ENCODE measurements at regions not wholly inside any gene's neighbourhood (a gene's known extent, or its start where the extent isn't known, plus 50 kb on each side); places are given as distances from the start of the nearest gene placed in this dataset.
"Not testable (repeated sequence)": the region's sequence is repeated elsewhere in the genome, so short reads cannot be mapped to it uniquely, and the experiment has no call there.

DNA sequence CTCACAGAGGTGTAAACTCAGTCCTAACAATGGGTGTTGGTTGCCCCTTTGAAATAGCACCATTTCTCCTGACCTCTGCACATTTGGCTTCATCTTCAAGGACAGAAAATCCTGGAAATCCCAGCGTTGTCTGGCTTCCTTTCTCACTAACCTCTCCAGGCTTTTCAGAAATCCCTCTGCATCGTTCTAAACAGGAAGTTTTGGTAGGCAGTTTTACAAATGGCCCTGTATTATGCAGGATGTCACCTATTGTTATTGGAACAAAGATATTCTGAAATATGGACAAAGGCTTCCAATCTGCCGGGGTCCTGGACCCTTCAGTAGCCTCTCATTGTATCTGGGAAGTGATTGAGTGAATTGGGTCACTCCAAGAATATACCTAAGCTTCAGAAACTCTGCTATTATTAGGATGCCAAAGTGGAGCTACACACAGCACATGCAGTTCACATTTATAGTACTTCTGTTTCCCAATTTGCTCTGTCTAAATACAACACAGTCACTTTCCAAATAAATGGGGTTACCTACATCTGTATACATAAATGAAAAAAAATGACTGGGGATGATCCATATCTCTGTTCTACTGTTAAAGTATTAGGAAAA, 134.8 kb upstream of the KLF6 start:
- WGBS (ENCODE audit: extremely low coverage, insufficient read length, low lambda C conversion rate), result no CpG with 5 or more reads among the region's 3 CpGs
- H3K4ac ChIP-seq (ENCODE audit: low read depth, low read length), result no peak overlapping the region
- no peak overlapping the region for H4K8ac ChIP-seq (replicated peaks; ENCODE audit: insufficient read length, low read depth, low read length)
- Mint-ChIP-seq H3K9me3 (peaks cover 6 to 17% of the 10 kb centered on the region in 2 experiments; a peak in 4 of 5 replicates), H3K36me3 (ENCODE audit: insufficient read depth in 1 of 3, low read depth in 3 of 3) (peaks cover 3 to 12% (median 5%) of the 10 kb centered on the region in 3 experiments; a peak in 4 of 7 replicates), H3K4me1 (peaks cover 6 to 7% of the 10 kb centered on the region in 2 experiments), H3K27me3 (ENCODE audit: low read depth) (no peaks in the 10 kb centered on the region), H3K4me3 (no peak overlapping the region), H3K27ac (no peak overlapping the region)
- H2BK5ac ChIP-seq (ENCODE audit: insufficient read length, low read length), result no peak overlapping the region
- no peak overlapping the region for H4K91ac ChIP-seq (ENCODE audit: insufficient read length, low read depth, low read length)
- H3K9me3 ChIP-seq (ENCODE audit: control insufficient read depth, low read depth, low read length), result no peaks in the 10 kb centered on the region
- TF ChIP-seq, protein P1, sequence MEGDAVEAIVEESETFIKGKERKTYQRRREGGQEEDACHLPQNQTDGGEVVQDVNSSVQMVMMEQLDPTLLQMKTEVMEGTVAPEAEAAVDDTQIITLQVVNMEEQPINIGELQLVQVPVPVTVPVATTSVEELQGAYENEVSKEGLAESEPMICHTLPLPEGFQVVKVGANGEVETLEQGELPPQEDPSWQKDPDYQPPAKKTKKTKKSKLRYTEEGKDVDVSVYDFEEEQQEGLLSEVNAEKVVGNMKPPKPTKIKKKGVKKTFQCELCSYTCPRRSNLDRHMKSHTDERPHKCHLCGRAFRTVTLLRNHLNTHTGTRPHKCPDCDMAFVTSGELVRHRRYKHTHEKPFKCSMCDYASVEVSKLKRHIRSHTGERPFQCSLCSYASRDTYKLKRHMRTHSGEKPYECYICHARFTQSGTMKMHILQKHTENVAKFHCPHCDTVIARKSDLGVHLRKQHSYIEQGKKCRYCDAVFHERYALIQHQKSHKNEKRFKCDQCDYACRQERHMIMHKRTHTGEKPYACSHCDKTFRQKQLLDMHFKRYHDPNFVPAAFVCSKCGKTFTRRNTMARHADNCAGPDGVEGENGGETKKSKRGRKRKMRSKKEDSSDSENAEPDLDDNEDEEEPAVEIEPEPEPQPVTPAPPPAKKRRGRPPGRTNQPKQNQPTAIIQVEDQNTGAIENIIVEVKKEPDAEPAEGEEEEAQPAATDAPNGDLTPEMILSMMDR (conservative IDR thresholded peaks at IDR 0.05), result no peak
- no peak overlapping the region for H3K56ac ChIP-seq (ENCODE audit: insufficient read length, low read depth, low read length)
- no peak overlapping the region for H2BK20ac ChIP-seq (ENCODE audit: low read depth, low read length, poor library complexity, severe bottlenecking)
- no peaks in the 10 kb centered on the region for H3K79me1 ChIP-seq (ENCODE audit: insufficient read depth, low read depth, low read length, poor library complexity, severe bottlenecking)
- H3K4me2 ChIP-seq (ENCODE audit: insufficient read depth, insufficient read length, low read length), result no peak overlapping the region
- H3K18ac ChIP-seq (ENCODE audit: insufficient read length, low read depth, low read length), result no peak overlapping the region
- H2AFZ ChIP-seq (ENCODE audit: low read length), result no peak overlapping the region
- no peaks in the 10 kb centered on the region for H4K20me1 ChIP-seq (ENCODE audit: control insufficient read depth, insufficient read depth, insufficient read length)
- H3K27me3 ChIP-seq (ENCODE audit: insufficient read depth, low read length), result no peaks in the 10 kb centered on the region
- H3K23me2 ChIP-seq (ENCODE audit: insufficient read length, low read depth, low read length, poor library complexity, severe bottlenecking), result no peaks in the 10 kb centered on the region
- no peak overlapping the region for H4K5ac ChIP-seq (ENCODE audit: insufficient read length, low read depth, low read length)
- DNase-seq, result no peak
- H3K79me2 ChIP-seq (ENCODE audit: insufficient read depth, low read length), result no peaks in the 10 kb centered on the region
- H2AK5ac ChIP-seq (ENCODE audit: insufficient read length, low read length), result no peak overlapping the region
- H2BK12ac ChIP-seq (ENCODE audit: insufficient read length, low read depth, low read length), result no peak overlapping the region
- H3T11ph ChIP-seq (ENCODE audit: low read length), result no peak overlapping the region
- H3K9ac ChIP-seq (ENCODE audit: extremely low read depth, insufficient read length, low read length), result no peak overlapping the region
- H3K4me1 ChIP-seq (ENCODE audit: insufficient read depth, low read length), result no peaks in the 10 kb centered on the region
- H2BK120ac ChIP-seq (ENCODE audit: low read depth, low read length, poor library complexity, severe bottlenecking), result no peak overlapping the region
- no peak overlapping the region for H3K23ac ChIP-seq (ENCODE audit: insufficient read length, low read depth, low read length)
- H3K14ac ChIP-seq (ENCODE audit: insufficient read depth, low read length), result no peak overlapping the region
- no peak overlapping the region for H3K27ac ChIP-seq (ENCODE audit: insufficient read length, low read depth, low read length)
- H2BK15ac ChIP-seq (ENCODE audit: low read depth, low read length), result no peak overlapping the region

DNA sequence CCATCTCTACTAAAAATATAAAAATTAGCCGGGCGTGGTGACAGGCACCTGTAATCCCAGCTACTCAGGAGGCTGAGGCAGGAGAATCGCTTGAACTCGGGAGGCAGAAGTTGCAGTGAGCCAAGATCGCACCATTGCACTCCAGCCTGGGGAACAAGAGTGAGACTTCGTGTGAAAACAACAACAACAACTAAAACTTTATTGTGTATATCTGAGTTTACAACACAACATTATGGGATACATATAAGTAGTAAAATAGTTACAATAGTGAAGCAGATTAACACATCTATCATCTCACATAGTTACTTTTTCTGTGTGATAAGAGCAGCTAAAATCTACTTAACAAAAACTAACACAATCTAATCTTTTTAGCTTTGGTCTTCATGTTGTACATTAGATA, 132.4 kb upstream of the KLF6 start:
- not testable (repeated sequence) for H4K20me1 ChIP-seq (ENCODE audit: control insufficient read depth, insufficient read depth, insufficient read length); H3K79me1 ChIP-seq (ENCODE audit: insufficient read depth, low read depth, low read length, poor library complexity, severe bottlenecking); H3K4me1 Mint-ChIP-seq; H4K8ac ChIP-seq (replicated peaks; ENCODE audit: insufficient read length, low read depth, low read length); H3K4me1 ChIP-seq (ENCODE audit: insufficient read depth, low read length); H3K4me3 Mint-ChIP-seq; H2BK5ac ChIP-seq (ENCODE audit: insufficient read length, low read length); H3K14ac ChIP-seq (ENCODE audit: insufficient read depth, low read length); H3K4ac ChIP-seq (ENCODE audit: low read depth, low read length); H3T11ph ChIP-seq (ENCODE audit: low read length); H3K27ac ChIP-seq (ENCODE audit: insufficient read length, low read depth, low read length); H3K9me3 ChIP-seq (ENCODE audit: control insufficient read depth, low read depth, low read length); H3K27me3 ChIP-seq (ENCODE audit: insufficient read depth, low read length); H2BK12ac ChIP-seq (ENCODE audit: insufficient read length, low read depth, low read length); H2AK5ac ChIP-seq (ENCODE audit: insufficient read length, low read length); H3K9ac ChIP-seq (ENCODE audit: extremely low read depth, insufficient read length, low read length); H3K79me2 ChIP-seq (ENCODE audit: insufficient read depth, low read length); H4K5ac ChIP-seq (ENCODE audit: insufficient read length, low read depth, low read length); H3K23ac ChIP-seq (ENCODE audit: insufficient read length, low read depth, low read length); H2BK120ac ChIP-seq (ENCODE audit: low read depth, low read length, poor library complexity, severe bottlenecking); DNase-seq; H3K27ac Mint-ChIP-seq; H3K4me2 ChIP-seq (ENCODE audit: insufficient read depth, insufficient read length, low read length); H4K91ac ChIP-seq (ENCODE audit: insufficient read length, low read depth, low read length); H2AFZ ChIP-seq (ENCODE audit: low read length); H3K56ac ChIP-seq (ENCODE audit: insufficient read length, low read depth, low read length); H3K23me2 ChIP-seq (ENCODE audit: insufficient read length, low read depth, low read length, poor library complexity, severe bottlenecking); H2BK20ac ChIP-seq (ENCODE audit: low read depth, low read length, poor library complexity, severe bottlenecking); H3K27me3 Mint-ChIP-seq (ENCODE audit: low read depth); H3K18ac ChIP-seq (ENCODE audit: insufficient read length, low read depth, low read length); H2BK15ac ChIP-seq (ENCODE audit: low read depth, low read length)
- H3K36me3 Mint-ChIP-seq (ENCODE audit: insufficient read depth in 1 of 3, low read depth in 3 of 3), result peaks cover 3 to 12% (median 5%) of the 10 kb centered on the region in 3 experiments; a peak in 4 of 7 replicates
- no CpG with 5 or more reads among the region's 6 CpGs for WGBS (ENCODE audit: extremely low coverage, insufficient read length, low lambda C conversion rate)
- H3K9me3 Mint-ChIP-seq, result peaks cover 6 to 17% of the 10 kb centered on the region in 2 experiments; a peak in 4 of 5 replicates
